Large intestine (tissue), 3 donors: ENCODE measurements at regions not wholly inside any gene's neighbourhood (a gene's known extent, or its start where the extent isn't known, plus 50 kb on each side); places are given as distances from the start of the nearest gene placed in this dataset.

Experiments
- DNase-seq, 2 donors: peaks; one replicate each; pipeline versions ENCODE4 v3.0.0 to v3.0.0-alpha.2; 2013
- H3K27ac ChIP-seq: one replicate; pipeline ENCODE4 v1.5.1; 2013; ENCODE audit warnings: low read length
- H3K27me3 ChIP-seq: 2 replicates; pipeline ENCODE4 v1.6.1; 2013; ENCODE audit warnings: low read length; ENCODE audit not compliant: control insufficient read depth, insufficient read depth
- H3K36me3 ChIP-seq: 2 replicates; pipeline ENCODE4 v1.6.1; 2013; ENCODE audit warnings: low read length; ENCODE audit not compliant: control insufficient read depth, insufficient read depth
- H3K4me1 ChIP-seq: one replicate; pipeline ENCODE4 v1.6.1; 2013; ENCODE audit warnings: low read length; ENCODE audit not compliant: control insufficient read depth, insufficient read depth
- H3K4me3 ChIP-seq: one replicate; pipeline ENCODE4 v1.5.1; 2013; ENCODE audit warnings: low read length
- H3K9me3 ChIP-seq: one replicate; pipeline ENCODE4 v1.6.1; 2013; ENCODE audit warnings: mild to moderate bottlenecking, low read depth, low read length, moderate library complexity; ENCODE audit not compliant: control insufficient read depth
- WGBS: methylation state at CpG from one replicate; pipeline ENCODE4 v1.1.5; 2013; ENCODE audit warnings: low lambda C conversion rate; ENCODE audit not compliant: insufficient coverage; 5-methylcytosine and 5-hydroxymethylcytosine counted together

DNA sequence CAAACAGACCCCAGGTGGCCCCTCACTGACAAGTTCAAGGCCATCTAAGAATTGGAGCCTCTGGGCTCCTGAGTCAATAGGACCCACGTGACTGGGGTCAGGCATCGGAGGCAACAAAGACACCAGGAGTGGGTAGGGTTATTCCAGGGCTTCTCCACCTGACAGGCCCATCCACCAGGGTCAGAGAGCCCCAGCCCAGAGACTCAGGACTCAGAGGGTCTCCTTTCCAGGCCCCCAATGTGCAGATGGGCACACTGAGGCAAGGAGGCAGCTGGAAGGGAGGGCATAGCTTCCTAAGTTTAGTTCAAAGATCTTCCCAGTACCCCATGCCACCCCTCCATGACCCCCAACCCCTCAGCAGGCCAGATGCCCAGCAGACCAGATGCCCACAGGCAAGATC, 388.6 kb downstream of the MATN1 start:
- Histone ChIP-seq H3K4me1 (no peaks in the 10 kb centered on the region), H3K4me3 (no peak overlapping the region), H3K9me3 (no peaks in the 10 kb centered on the region), H3K27ac (no peak overlapping the region), H3K27me3 (no peaks in the 10 kb centered on the region), H3K36me3 (no peaks in the 10 kb centered on the region)
- DNase-seq = no peak
- no CpG with 5 or more reads among the region's 2 CpGs for WGBS

DNA sequence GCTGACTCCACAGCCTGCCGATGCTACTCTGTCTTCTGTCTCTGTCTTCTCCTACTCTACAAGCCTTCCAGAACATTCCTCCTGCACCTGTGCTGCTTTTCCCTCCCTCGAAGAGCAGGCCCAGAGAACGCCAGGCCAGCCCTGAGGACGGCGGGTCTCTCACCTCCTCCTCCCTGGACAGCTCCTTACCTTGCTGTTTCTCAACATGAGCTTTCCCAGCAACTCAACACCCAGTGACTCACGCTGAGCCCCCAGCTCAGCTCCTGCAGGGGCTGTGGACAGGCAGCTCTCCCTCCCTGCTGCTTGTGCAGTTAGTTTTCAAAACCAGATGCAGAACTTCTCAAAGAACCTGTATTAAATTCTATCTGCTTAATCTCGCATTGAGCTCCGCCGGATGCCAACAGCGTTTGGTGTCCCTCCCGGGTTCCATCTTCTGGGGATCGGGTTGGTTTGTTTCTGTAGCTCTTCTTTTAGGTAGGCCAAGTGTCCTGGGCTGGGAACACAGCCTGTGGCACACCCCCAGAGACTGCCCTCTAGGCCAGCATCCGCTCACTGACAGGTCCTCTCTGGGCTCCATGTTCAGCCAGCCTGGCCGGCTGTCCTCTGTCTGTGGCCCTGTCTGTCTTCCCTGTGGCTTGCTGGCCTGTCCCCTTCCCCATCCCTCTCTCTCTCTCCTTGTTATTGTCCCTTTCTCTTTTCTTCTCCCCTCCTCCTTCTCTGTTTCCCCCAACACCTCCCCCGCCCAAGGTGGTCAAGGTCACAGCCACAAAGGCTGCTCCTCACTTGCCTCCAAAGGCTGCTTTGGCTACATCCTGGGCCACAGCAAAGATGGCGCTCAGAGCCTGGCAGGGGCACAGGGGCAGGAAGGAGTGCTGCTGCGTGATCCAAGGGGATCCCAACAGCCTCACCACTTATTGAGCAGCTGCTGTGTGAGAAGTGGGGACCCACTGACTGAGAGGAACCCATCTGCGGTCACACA, 391.0 kb downstream of the MATN1 start:
- Histone ChIP-seq H3K27ac (no peak overlapping the region), H3K9me3 (no peaks in the 10 kb centered on the region), H3K4me3 (no peak overlapping the region), H3K4me1 (no peaks in the 10 kb centered on the region), H3K36me3 (no peaks in the 10 kb centered on the region), H3K27me3 (no peaks in the 10 kb centered on the region)
- DNase-seq = no peak
- WGBS = 100% methylated on average over 1 of the region's 18 CpGs

DNA sequence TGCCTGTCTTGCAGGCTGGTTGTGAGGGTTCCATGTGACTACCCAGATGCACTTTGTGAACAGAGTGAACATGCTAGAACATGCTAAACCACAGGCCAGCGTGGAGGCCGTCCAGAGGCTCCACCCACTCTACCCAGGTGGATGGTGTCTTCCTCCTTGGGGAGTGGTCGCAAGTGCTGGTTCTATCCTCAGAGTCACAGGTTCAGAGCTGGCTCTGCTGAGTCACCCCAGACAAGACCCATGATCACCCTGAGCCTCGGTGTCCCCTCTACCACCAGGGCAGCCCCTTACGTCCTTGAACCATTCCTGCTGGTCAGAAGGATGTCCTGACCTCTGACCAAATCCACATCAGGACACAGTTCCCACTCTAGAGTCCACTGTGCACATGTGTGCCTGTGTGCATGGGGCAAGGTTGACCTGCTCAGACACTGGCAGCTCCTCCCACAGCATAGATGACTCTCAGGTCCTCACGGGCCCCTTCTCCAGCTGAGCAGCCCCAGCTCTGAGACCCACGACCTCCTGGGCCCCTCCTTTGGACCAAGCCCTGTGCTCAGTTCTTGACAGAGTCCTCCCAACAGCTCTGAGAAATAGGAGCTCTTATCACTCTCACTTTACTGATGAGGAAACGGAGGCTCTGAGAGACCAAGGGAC, 391.8 kb downstream of the MATN1 start:
- Histone ChIP-seq H3K36me3 (no peaks in the 10 kb centered on the region), H3K4me1 (no peaks in the 10 kb centered on the region), H3K9me3 (no peaks in the 10 kb centered on the region), H3K27me3 (no peaks in the 10 kb centered on the region), H3K27ac (no peak overlapping the region), H3K4me3 (no peak overlapping the region)
- no CpG with 5 or more reads among the region's 8 CpGs for WGBS
- no peak for DNase-seq

DNA sequence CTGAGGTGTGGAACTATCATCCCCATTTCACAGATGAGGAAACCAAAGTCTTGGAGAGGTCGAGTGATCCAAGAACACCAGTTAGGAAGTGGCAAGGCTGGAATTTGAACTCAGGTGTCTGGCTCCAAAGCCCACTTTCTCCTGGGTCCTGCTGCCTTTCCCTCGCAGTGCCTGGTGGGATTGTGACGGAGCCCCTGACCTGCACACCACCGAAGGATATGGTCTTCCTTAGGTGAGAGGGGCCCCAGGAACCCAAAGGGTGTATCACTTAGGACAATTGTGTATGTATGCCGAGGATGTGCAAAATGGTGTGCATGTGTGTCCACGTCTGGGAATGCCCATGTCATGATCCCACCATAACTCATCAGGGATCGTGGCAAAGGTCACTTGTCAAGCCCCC, 392.7 kb downstream of the MATN1 start:
- no CpG with 5 or more reads among the region's 7 CpGs for WGBS
- H3K9me3 ChIP-seq = no peaks in the 10 kb centered on the region
- H3K4me3 ChIP-seq = no peak overlapping the region
- peaks cover 3% of the 10 kb centered on the region for H3K4me1 ChIP-seq
- no peaks in the 10 kb centered on the region for H3K27me3 ChIP-seq
- no peak for DNase-seq
- no peaks in the 10 kb centered on the region for H3K36me3 ChIP-seq
- no peak overlapping the region for H3K27ac ChIP-seq

DNA sequence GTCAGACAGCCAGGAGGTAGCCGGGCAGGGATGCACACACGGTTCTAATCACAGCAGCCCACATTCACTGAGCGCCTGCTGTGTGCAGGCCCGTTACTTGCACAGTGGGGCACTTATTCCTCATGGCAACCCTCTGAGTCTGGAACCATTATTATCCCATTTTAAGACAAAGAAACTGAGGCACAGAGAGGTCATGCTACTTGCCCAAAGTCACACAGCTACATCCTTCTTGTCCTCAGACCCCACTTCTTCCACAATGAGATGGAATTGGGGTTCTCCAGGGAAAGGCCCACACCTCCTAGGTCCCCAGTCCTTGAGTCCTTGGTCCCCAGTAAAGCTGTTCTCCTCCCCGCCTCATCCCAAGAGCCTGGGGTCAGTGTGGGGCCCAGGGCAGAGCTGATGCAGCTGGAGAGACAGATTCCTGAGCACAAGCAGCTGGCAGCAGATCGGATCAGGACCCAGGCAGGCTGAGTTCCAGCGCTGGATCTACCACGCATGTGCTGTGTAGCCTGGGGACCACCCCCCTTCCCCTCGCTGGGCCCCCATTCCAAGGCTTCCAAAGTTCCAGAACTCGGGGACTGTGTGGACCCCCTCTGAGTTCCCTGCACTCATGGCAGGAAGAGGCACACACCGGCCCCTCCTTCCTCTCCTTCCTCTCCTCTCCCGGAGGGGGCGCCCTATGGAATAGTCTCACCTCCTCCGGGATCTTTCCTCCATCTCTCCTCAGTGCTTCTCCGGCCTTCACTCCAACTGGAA, 393.4 kb downstream of the MATN1 start:
- no peak overlapping the region for H3K27ac ChIP-seq
- WGBS = no CpG with 5 or more reads among the region's 15 CpGs
- H3K4me1 ChIP-seq = peaks cover 8% of the 10 kb centered on the region
- DNase-seq = no peak
- H3K27me3 ChIP-seq = no peaks in the 10 kb centered on the region
- no peaks in the 10 kb centered on the region for H3K9me3 ChIP-seq
- no peaks in the 10 kb centered on the region for H3K36me3 ChIP-seq
- H3K4me3 ChIP-seq = no peak overlapping the region

DNA sequence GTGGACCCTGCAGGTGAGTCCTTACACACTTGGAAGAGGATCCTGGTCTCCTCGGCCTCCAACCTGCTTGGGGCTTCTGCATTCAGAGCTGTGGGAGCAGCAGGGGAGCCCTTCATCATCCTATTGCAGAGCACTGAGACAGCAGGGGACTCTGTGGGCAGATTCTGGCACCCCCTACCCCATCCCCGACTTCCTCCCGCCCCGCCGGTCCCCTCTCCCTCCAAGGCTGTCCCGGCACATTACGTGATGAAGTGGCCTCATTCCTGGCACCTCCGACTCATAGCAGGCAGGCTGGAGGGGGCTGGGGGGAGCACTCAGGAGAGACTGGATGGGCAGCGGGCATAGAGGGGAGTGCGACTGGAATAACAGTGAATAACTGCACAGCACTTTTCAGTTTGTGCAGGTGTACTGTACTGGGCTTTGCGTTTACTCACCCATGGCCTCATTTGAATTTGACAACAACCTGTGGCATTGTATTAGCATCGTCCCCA, 394.1 kb downstream of the MATN1 start:
- 80% methylated on average over 1 of the region's 12 CpGs for WGBS
- H3K36me3 ChIP-seq = no peaks in the 10 kb centered on the region
- H3K9me3 ChIP-seq = no peaks in the 10 kb centered on the region
- H3K27me3 ChIP-seq = no peaks in the 10 kb centered on the region
- no peak overlapping the region for H3K4me3 ChIP-seq
- H3K4me1 ChIP-seq = peaks cover 8% of the 10 kb centered on the region
- DNase-seq = no peak
- H3K27ac ChIP-seq = no peak overlapping the region

DNA sequence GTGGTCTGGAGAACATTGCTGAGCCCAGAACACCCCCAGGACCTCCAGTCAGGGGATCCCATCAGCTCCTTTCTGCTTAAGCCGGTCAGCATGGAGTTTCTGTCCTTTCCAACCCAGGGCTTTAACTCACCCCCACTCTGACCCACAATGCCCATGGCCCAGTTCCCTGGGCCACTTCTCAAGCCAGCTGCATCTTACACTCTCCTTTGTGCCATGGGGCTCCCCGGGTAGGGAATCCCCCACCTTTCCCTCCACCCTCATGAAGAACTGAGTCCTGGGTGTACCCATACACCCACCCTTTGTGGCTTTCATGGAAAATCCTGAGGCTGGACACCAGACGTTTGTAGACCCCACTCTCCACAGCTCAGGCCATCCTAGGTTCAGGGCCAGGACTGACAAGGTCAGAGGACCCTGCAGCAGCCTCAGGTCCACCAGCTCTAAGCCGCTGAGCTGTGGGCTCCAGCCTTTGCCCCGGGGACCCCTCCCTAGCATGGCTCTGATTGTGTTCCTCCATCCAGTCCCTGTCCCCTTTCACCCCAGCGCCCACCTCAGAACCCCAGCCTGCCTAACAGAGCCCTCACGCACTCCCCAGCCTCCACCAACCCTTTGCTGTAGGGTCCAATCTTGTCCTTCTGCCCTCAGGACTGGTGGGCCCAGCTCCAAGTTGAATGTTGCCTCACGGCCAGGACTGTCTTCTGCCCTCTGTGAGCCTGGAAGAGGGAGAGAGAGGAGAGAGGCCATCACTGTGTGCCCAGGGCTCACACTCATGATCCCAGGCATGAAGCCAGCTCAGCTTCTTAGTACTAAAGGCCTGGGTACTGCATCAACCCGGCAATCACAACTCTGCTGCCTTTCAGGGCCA, 394.8 kb downstream of the MATN1 start:
- no peak for DNase-seq
- no peak overlapping the region for H3K4me3 ChIP-seq
- no peaks in the 10 kb centered on the region for H3K27me3 ChIP-seq
- H3K4me1 ChIP-seq = peaks cover 8% of the 10 kb centered on the region
- WGBS = no CpG with 5 or more reads among the region's 9 CpGs
- no peaks in the 10 kb centered on the region for H3K36me3 ChIP-seq
- no peaks in the 10 kb centered on the region for H3K9me3 ChIP-seq
- no peak overlapping the region for H3K27ac ChIP-seq

DNA sequence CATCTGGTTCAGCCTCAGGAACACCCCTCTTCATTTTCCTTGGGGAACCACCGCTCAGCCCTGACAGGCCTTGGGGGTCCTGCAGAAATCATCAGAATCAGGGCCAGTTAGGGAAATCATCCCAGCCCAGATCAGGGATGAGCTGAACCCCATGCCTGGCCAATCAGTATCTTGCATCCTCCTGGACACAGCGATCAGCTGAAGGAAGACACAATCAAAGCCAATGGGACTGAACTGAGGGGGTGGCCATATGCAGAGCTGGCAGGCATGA, 395.4 kb downstream of the MATN1 start:
- Histone ChIP-seq H3K27me3 (no peaks in the 10 kb centered on the region), H3K27ac (no peak overlapping the region), H3K9me3 (no peaks in the 10 kb centered on the region), H3K4me3 (no peak overlapping the region), H3K36me3 (no peaks in the 10 kb centered on the region), H3K4me1 (peaks cover 8% of the 10 kb centered on the region)
- WGBS = 100% methylated on average over 1 of the region's 2 CpGs
- no peak for DNase-seq

DNA sequence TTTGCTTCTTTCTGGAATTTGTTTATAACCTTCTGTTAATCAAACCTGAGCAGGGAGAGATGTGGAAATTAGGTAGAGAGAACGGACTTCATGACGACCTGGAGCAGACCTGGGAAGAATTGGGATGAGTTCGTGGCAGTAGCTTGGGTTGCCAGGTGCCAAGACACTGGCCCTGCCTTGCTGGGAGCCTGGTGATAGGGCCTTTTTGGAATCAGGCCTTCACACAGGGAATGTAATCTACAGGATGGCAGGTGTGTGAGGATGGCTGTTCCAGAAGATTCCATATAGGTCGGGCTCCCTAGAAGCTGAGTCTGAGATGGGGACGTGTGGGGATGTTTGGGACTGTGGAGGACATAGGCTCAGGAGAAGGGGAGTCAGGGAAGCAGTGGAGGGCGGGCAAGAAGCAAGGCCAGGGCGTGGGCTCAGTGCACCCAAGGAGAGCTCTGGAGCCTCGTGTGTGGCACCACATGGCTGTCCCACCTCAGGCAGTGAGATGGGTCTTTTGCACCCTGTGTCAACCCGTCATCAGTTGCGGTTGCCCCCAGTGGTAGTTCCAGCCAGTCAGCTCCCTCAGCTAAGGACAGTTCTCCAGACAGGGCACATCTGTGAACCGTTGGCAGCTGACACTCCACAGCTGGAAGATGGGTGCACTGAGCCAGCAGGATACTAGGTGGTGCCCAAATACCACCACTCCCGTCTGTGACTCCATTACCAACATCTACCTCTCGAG, 395.9 kb downstream of the MATN1 start:
- H3K4me3 ChIP-seq = no peak overlapping the region
- DNase-seq = no peak
- no peaks in the 10 kb centered on the region for H3K9me3 ChIP-seq
- no peak overlapping the region for H3K27ac ChIP-seq
- no peaks in the 10 kb centered on the region for H3K27me3 ChIP-seq
- peaks cover 8% of the 10 kb centered on the region for H3K4me1 ChIP-seq
- no CpG with 5 or more reads among the region's 13 CpGs for WGBS
- no peaks in the 10 kb centered on the region for H3K36me3 ChIP-seq
